Panc1 (cell line): ENCODE measurements at regions not wholly inside any gene's neighbourhood (a gene's known extent, or its start where the extent isn't known, plus 50 kb on each side); places are given as distances from the start of the nearest gene placed in this dataset.

Experiments
- ATAC-seq: fragments of 200-7000 bp; cut with Tn5 transposase; 2 replicates; pipeline ENCODE4 v1.9.1; 2020; ENCODE audit warnings: mild to moderate bottlenecking, moderate library complexity
- BruUV-seq: library from RNA; stranded (reverse); fragments of 400-500 nt; replicated peaks from 2 replicates; lab custom pipeline; 2021; lab: Mats Ljungman, UMichigan
- CTCF ChIA-PET: fragments of 300-600 bp; sonication (Branson Sonifier 250); formaldehyde crosslinking; loops from one replicate; lab custom pipeline; 2022; ENCODE audit warnings: antibody characterized with exemption; lab: Charles Lee
- POLR2A ChIA-PET: fragments of 300-600 bp; sonication (Branson Sonifier 250); formaldehyde crosslinking; loops from one replicate; lab custom pipeline; 2022; ENCODE audit warnings: antibody characterized with exemption; lab: Charles Lee
- DNase-seq: peaks from one replicate; pipeline ENCODE4 v3.0.0-alpha.2; 2010; ENCODE audit warnings: low read depth, low spot score
- H3K27ac ChIP-seq: 2 replicates; pipeline ENCODE4 v1.5.1; 2011; ENCODE audit warnings: mild to moderate bottlenecking, low read length, inconsistent platforms
- H3K27me3 ChIP-seq: fragments of 200-500 bp; sonication (Bioruptor generic); 2 replicates; pipeline ENCODE4 v1.6.0; 2014; ENCODE audit warnings: low read length, inconsistent platforms; ENCODE audit not compliant: control insufficient read depth, insufficient read depth
- H3K36me3 ChIP-seq: fragments of 200-500 bp; sonication (Bioruptor generic); 2 replicates; pipeline ENCODE4 v1.5.1; 2014; ENCODE audit warnings: inconsistent platforms, mild to moderate bottlenecking, low read length, moderate library complexity; ENCODE audit not compliant: control insufficient read depth, insufficient read depth
- H3K4me1 ChIP-seq: 2 replicates; pipeline ENCODE4 v1.5.1; 2011; ENCODE audit warnings: inconsistent platforms, mild to moderate bottlenecking, low read length, moderate library complexity; ENCODE audit not compliant: control insufficient read depth, insufficient read depth
- H3K4me3 ChIP-seq, 2 experiments: 2 replicates each; pipeline ENCODE4 v1.5.1; 2011 to 2012; ENCODE audit warnings: low read depth in 2 of 2, low read length in 2 of 2, mild to moderate bottlenecking in 2 of 2, inconsistent platforms in 1 of 2, moderate library complexity in 1 of 2
- H3K9me3 ChIP-seq: fragments of 200-500 bp; sonication (Bioruptor generic); 2 replicates; pipeline ENCODE4 v1.5.1; 2014; ENCODE audit warnings: low read depth, mild to moderate bottlenecking, inconsistent platforms, low read length, moderate library complexity; ENCODE audit not compliant: control insufficient read depth, insufficient read depth
- CTCF ChIP-seq: fragments of 450-650 bp; IDR thresholded peaks from 2 replicates; pipeline ENCODE4 v1.5.1; 2017; ENCODE audit warnings: mild to moderate bottlenecking
- POLR2AphosphoS5 ChIP-seq: IDR thresholded peaks from 2 replicates; pipeline ENCODE4 v1.6.1; 2012; ENCODE audit warnings: mild to moderate bottlenecking, low read depth, low read length, moderate library complexity
- REST ChIP-seq, 2 experiments: IDR thresholded peaks; 2 replicates each; pipeline ENCODE4 v1.6.1; 2011 to 2012; ENCODE audit warnings: low read depth in 2 of 2, control low read depth in 1 of 2, low read length in 1 of 2, mild to moderate bottlenecking in 1 of 2, moderate library complexity in 1 of 2; ENCODE audit not compliant: insufficient read depth in 1 of 2
- SIN3A ChIP-seq: IDR thresholded peaks from 2 replicates; pipeline ENCODE4 v1.6.1; 2012; ENCODE audit warnings: low read depth, mild to moderate bottlenecking, low read length, moderate library complexity, borderline replicate concordance; ENCODE audit not compliant: insufficient read depth
- TCF7L2 ChIP-seq: IDR thresholded peaks from 2 replicates; pipeline ENCODE4 v1.6.1; 2011; ENCODE audit warnings: mild to moderate bottlenecking, low read depth, low read length, inconsistent platforms
- in situ Hi-C: cut with HindIII; loops from 2 replicates; pipeline ENCODE4 v1.10.0; 2016; ENCODE audit warnings: low sequenced_read_pairs, low pct_unique_long_range_greater_than_20kb
- intact Hi-C: fragments of 100-400 bp; cut with micrococcal nuclease; formaldehyde crosslinking; loops from one replicate; pipeline ENCODE4 v1.10.0; 2022; ENCODE audit not compliant: unreplicated experiment

- Histone ChIP-seq H3K4me1 (no peaks in the 10 kb centered on the region), H3K27ac (no peak overlapping the region), H3K36me3 (no peaks in the 10 kb centered on the region), H3K27me3 (0 out of 2 replicates have a peak, but pooled peaks cover 2% of the 10 kb centered on the region), H3K9me3 (no peaks in the 10 kb centered on the region), H3K4me3 (no peak overlapping the region)
- DNase-seq, result no peak
- in situ Hi-C loops, result no loop called here
- POLR2A ChIA-PET, result no interaction called here
- BruUV-seq, result no TSS peak
- TF ChIP-seq SIN3A, result no peak
- intact Hi-C loops, result no loop called here
- CTCF ChIA-PET, result no interaction called here
- ATAC-seq, result no peak
These were observed 117.9 kb downstream of the ERMARD start for GRCh38 chr6:169869301-169869700.

GRCh38 chr6:169868458-169868857 lies 117.0 kb downstream of the ERMARD start:
- TF ChIP-seq TCF7L2, result no peak
- TF ChIP-seq CTCF, result no peak
- no peak for TF ChIP-seq SIN3A
- no peak for TF ChIP-seq REST (IDR thresholded peaks at IDR 0.05; ENCODE audit: insufficient read depth in 1 of 2, low read depth in 2 of 2, low read length in 1 of 2)
- no peak for TF ChIP-seq POLR2AphosphoS5
- DNase-seq (no peak), ATAC-seq (no peak)
- no peaks in the 10 kb centered on the region for H3K4me1 ChIP-seq
- no peak overlapping the region for H3K27ac ChIP-seq
- CTCF ChIA-PET, result no interaction called here
- in situ Hi-C loops, result no loop called here
- H3K27me3 ChIP-seq, result 0 out of 2 replicates have a peak, but pooled peaks cover 2% of the 10 kb centered on the region
- no TSS peak for BruUV-seq
- intact Hi-C loops, result no loop called here
- POLR2A ChIA-PET, result interaction anchor here (0.6 kb wide), 1 partner anchor 594 kb away, joined by 3 read pairs; no protein-coding TSS in a partner anchor
- H3K36me3 ChIP-seq, result no peaks in the 10 kb centered on the region
- H3K4me3 ChIP-seq, result no peak overlapping the region
- H3K9me3 ChIP-seq, result no peaks in the 10 kb centered on the region

GRCh38 chr6:169867751-169868191 lies 116.3 kb downstream of the ERMARD start:
- Histone ChIP-seq H3K36me3 (no peaks in the 10 kb centered on the region), H3K9me3 (no peaks in the 10 kb centered on the region), H3K4me3 (no peak overlapping the region), H3K4me1 (no peaks in the 10 kb centered on the region), H3K27me3 (0 out of 2 replicates have a peak, but pooled peaks cover 2% of the 10 kb centered on the region), H3K27ac (no peak overlapping the region)
- DNase-seq, result no peak
- ChIA-PET CTCF (no interaction called here), POLR2A (no interaction called here)
- intact Hi-C loops, result no loop called here
- TF ChIP-seq POLR2AphosphoS5, result no peak
- TF ChIP-seq REST (IDR thresholded peaks at IDR 0.05; ENCODE audit: insufficient read depth in 1 of 2, low read depth in 2 of 2, low read length in 1 of 2), result no peak
- no peak for TF ChIP-seq TCF7L2
- TF ChIP-seq SIN3A, result no peak
- no peak for TF ChIP-seq CTCF
- in situ Hi-C loops, result no loop called here
- ATAC-seq, result 0 out of 2 replicates have a peak, but pooled peaks have one; percentile 10
- BruUV-seq, result no TSS peak
